Neuronal stem cell (in vitro differentiated cells): ENCODE measurements at regions not wholly inside any gene's neighbourhood (a gene's known extent, or its start where the extent isn't known, plus 50 kb on each side); places are given as distances from the start of the nearest gene placed in this dataset.

Source experiments
- DNase-seq: peaks from one replicate; pipeline ENCODE4 v3.0.0-alpha.2; 2013; ENCODE audit warnings: low spot score
- H2AFZ ChIP-seq: one replicate; pipeline ENCODE4 v1.6.1; 2013; ENCODE audit warnings: mild to moderate bottlenecking, low read length, inconsistent platforms
- H2AK5ac ChIP-seq: 2 replicates; pipeline ENCODE4 v1.6.1; 2013; ENCODE audit warnings: low read depth, mild to moderate bottlenecking, inconsistent platforms, low read length, moderate library complexity, mixed read lengths
- H2BK120ac ChIP-seq: 2 replicates; pipeline ENCODE4 v1.6.1; 2013; ENCODE audit warnings: low read depth, mild to moderate bottlenecking, inconsistent platforms, low read length, moderate library complexity, mixed read lengths
- H2BK12ac ChIP-seq: one replicate; pipeline ENCODE4 v1.6.1; 2013; ENCODE audit warnings: low read length, inconsistent platforms
- H2BK15ac ChIP-seq: 2 replicates; pipeline ENCODE4 v1.6.1; 2013; ENCODE audit warnings: mild to moderate bottlenecking, low read length, inconsistent platforms, mixed read lengths
- H2BK5ac ChIP-seq: one replicate; pipeline ENCODE4 v1.6.1; 2013; ENCODE audit warnings: inconsistent platforms, mild to moderate bottlenecking, low read length, moderate library complexity
- H3K14ac ChIP-seq: one replicate; pipeline ENCODE4 v1.6.1; 2013; ENCODE audit warnings: low read length, inconsistent platforms
- H3K18ac ChIP-seq: 2 replicates; pipeline ENCODE4 v1.6.1; 2013; ENCODE audit warnings: low read length, inconsistent platforms
- H3K23ac ChIP-seq: 2 replicates; pipeline ENCODE4 v1.6.1; 2013; ENCODE audit warnings: low read depth, mild to moderate bottlenecking, mixed read lengths, low read length, inconsistent platforms; ENCODE audit not compliant: poor library complexity
- H3K27ac ChIP-seq: replicated peaks from 3 replicates; pipeline ENCODE4 v1.5.1; 2013; ENCODE audit warnings: low read length, inconsistent platforms
- H3K27me3 ChIP-seq, 3 experiments: 2 replicates each; pipeline ENCODE4 v1.6.1; 2013; ENCODE audit warnings: low read length in 3 of 3, mild to moderate bottlenecking in 2 of 3, inconsistent platforms in 1 of 3, low read depth in 1 of 3, mixed read lengths in 1 of 3, moderate library complexity in 1 of 3; ENCODE audit not compliant: control insufficient read depth in 3 of 3, insufficient read depth in 3 of 3
- H3K36me3 ChIP-seq, 2 donors: replicated peaks in 1 of 2; 2 replicates each; pipeline ENCODE4 v1.6.1; 2013; ENCODE audit warnings: low read length in 2 of 2; ENCODE audit not compliant: control insufficient read depth in 2 of 2, insufficient read depth in 2 of 2
- H3K4ac ChIP-seq: 2 replicates; pipeline ENCODE4 v1.6.1; 2013; ENCODE audit warnings: inconsistent platforms, mild to moderate bottlenecking, low read length, moderate library complexity
- H3K4me1 ChIP-seq, 2 donors: 1 replicate in 1 of 2; 2 replicates in 1 of 2; pipeline ENCODE4 v1.6.1; 2013; ENCODE audit warnings: low read length in 2 of 2, low read depth in 1 of 2; ENCODE audit not compliant: control insufficient read depth in 2 of 2, insufficient read depth in 1 of 2
- H3K4me2 ChIP-seq: one replicate; pipeline ENCODE4 v1.6.1; 2013; ENCODE audit warnings: mild to moderate bottlenecking, low read length, inconsistent platforms; ENCODE audit not compliant: insufficient read depth, poor library complexity, severe bottlenecking
- H3K4me3 ChIP-seq, 2 donors: 2 replicates each; pipeline ENCODE4 v1.5.1; 2013; ENCODE audit warnings: low read length in 2 of 2, mild to moderate bottlenecking in 2 of 2, inconsistent platforms in 1 of 2, moderate library complexity in 1 of 2
- H3K79me1 ChIP-seq: one replicate; pipeline ENCODE4 v1.6.1; 2013; ENCODE audit warnings: low read depth, mild to moderate bottlenecking, inconsistent platforms, low read length, moderate library complexity
- H3K9ac ChIP-seq: one replicate; pipeline ENCODE4 v1.6.1; 2013; ENCODE audit warnings: mild to moderate bottlenecking, low read depth, low read length, inconsistent platforms; ENCODE audit not compliant: poor library complexity
- H3K9me3 ChIP-seq, 2 donors: replicated peaks in 1 of 2; 2 replicates each; pipeline versions ENCODE3 to v1.6.1; 2013; ENCODE audit warnings: low read length in 2 of 2, mild to moderate bottlenecking in 2 of 2, inconsistent platforms in 1 of 2, low read depth in 1 of 2, mixed read lengths in 1 of 2, moderate library complexity in 1 of 2; ENCODE audit not compliant: control insufficient read depth in 2 of 2, insufficient read depth in 1 of 2
- H4K8ac ChIP-seq: one replicate; pipeline ENCODE4 v1.6.1; 2013; ENCODE audit warnings: low read depth, mild to moderate bottlenecking, inconsistent platforms, low read length, moderate library complexity
- H4K91ac ChIP-seq: one replicate; pipeline ENCODE4 v1.6.1; 2013; ENCODE audit warnings: low read length, low read depth, mild to moderate bottlenecking, inconsistent platforms; ENCODE audit not compliant: poor library complexity
- WGBS, 2 donors: extraction: QIAGEN DNeasy Blood & Tissue Kit; methylation state at CpG; one replicate each; pipeline ENCODE4 v1.1.7; 2013; ENCODE audit warnings: missing lambda C conversion rate in 2 of 2, mixed read lengths in 1 of 2; ENCODE audit not compliant: insufficient read length in 2 of 2, insufficient replicate concordance in 1 of 2; ENCODE audit errors: extremely low coverage in 2 of 2; 5-methylcytosine and 5-hydroxymethylcytosine counted together

DNA sequence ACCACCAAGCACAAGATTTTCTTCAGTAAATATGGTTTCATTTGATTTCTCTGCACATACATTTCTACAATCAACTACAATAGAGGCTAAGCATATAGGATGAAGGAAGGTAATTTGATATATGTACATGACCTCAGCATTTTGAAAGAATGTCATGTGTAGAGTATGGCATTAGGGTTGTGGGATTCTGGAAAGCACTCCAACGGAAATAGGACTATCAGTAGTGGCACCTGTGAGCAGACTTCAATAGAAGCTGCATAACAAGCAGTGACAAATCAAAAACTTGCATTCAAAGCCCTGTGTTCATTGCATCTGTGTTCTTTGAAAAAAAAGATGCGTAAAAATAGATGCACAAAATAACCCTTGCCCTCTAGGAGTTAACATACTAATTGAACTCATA lies 57.5 kb upstream of the EYA4 start:
- no peak overlapping the region for H2AK5ac ChIP-seq
- no peak overlapping the region for H3K4me3 ChIP-seq

DNA sequence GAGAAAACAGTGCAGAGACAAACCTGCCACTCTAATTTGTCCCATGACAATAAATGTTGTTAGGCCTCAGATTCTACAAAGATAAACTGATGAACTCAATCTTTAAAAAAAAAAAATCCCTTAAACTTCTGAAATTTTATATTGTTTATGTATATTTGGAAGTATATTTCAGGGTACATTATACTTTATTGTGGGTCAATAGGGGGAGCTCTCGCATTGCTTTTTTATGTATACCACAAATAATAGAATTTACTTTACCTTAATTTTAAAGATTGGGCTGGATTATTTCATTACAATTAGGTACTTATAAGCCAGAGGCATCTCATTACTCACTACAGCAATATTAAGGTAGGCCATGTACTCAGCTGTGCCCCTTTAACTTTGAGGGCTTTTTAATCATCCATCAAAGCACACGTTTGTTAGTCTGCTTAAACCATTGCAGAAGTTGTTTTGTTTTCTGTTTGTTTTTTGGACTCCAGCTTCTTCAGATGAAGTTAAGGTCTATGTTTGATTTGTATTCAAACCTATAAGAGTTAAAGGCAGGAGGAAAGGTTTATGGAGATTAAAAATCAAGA lies 56.3 kb upstream of the EYA4 start:
- WGBS, 2 donors: no CpG with 5 or more reads among the region's 2 CpGs
- no peak overlapping the region for H2BK5ac ChIP-seq
- H3K14ac ChIP-seq: no peak overlapping the region
- no peak overlapping the region for H2AK5ac ChIP-seq
- H4K8ac ChIP-seq: no peak overlapping the region
- H3K23ac ChIP-seq: no peak overlapping the region
- H3K18ac ChIP-seq: no peak overlapping the region
- H2BK15ac ChIP-seq: no peak overlapping the region
- no peaks in the 10 kb centered on the region for H3K36me3 ChIP-seq
- H3K4me3 ChIP-seq: no peak overlapping the region
- no peak overlapping the region for H3K27ac ChIP-seq
- no peaks in the 10 kb centered on the region for H3K79me1 ChIP-seq
- no peaks in the 10 kb centered on the region for H3K9me3 ChIP-seq
- no peak overlapping the region for H2BK120ac ChIP-seq
- no peak overlapping the region for H2AFZ ChIP-seq
- no peaks in the 10 kb centered on the region for H3K27me3 ChIP-seq
- no peak overlapping the region for H4K91ac ChIP-seq
- no peak overlapping the region for H2BK12ac ChIP-seq
- DNase-seq: no peak
- H3K9ac ChIP-seq: no peak overlapping the region
- H3K4me1 ChIP-seq: no peaks in the 10 kb centered on the region
- no peak overlapping the region for H3K4me2 ChIP-seq
- no peak overlapping the region for H3K4ac ChIP-seq

More for the DNA sequence above, 57.5 kb upstream of the EYA4 start:
- Histone ChIP-seq H3K27ac (no peak overlapping the region), H3K18ac (no peak overlapping the region), H2BK12ac (no peak overlapping the region), H3K27me3 (no peaks in the 10 kb centered on the region), H2BK120ac (no peak overlapping the region), H3K4me2 (no peak overlapping the region), H3K79me1 (no peaks in the 10 kb centered on the region), H4K91ac (no peak overlapping the region), H3K9ac (no peak overlapping the region), H2BK5ac (no peak overlapping the region), H3K23ac (no peak overlapping the region), H3K4me1 (no peaks in the 10 kb centered on the region), H2BK15ac (no peak overlapping the region), H3K36me3 (no peaks in the 10 kb centered on the region), H4K8ac (no peak overlapping the region), H3K4ac (no peak overlapping the region), H3K9me3 (no peaks in the 10 kb centered on the region), H3K14ac (no peak overlapping the region), H2AFZ (no peak overlapping the region)
- DNase-seq: no peak
- WGBS, 2 donors: no CpG with 5 or more reads among the region's 2 CpGs

- Histone ChIP-seq H2AFZ (no peak overlapping the region), H2BK120ac (no peak overlapping the region), H3K4ac (no peak overlapping the region), H2BK12ac (no peak overlapping the region), H3K79me1 (no peaks in the 10 kb centered on the region), H3K23ac (no peak overlapping the region), H4K91ac (no peak overlapping the region), H3K18ac (no peak overlapping the region), H3K9me3 (no peaks in the 10 kb centered on the region), H4K8ac (no peak overlapping the region), H2AK5ac (no peak overlapping the region), H3K4me2 (no peak overlapping the region), H3K27me3 (no peaks in the 10 kb centered on the region), H3K9ac (no peak overlapping the region), H3K36me3 (no peaks in the 10 kb centered on the region), H3K4me1 (peaks cover 0 to under 1% of the 10 kb centered on the region in 2 donors), H3K4me3 (no peak overlapping the region), H3K14ac (no peak overlapping the region), H3K27ac (no peak overlapping the region), H2BK5ac (no peak overlapping the region), H2BK15ac (no peak overlapping the region)
- no peak for DNase-seq
- no CpG with 5 or more reads among the region's 4 CpGs for WGBS, 2 donors
Observed at GRCh38 chr6:133185731-133186130, 55.4 kb upstream of the EYA4 start.

DNA sequence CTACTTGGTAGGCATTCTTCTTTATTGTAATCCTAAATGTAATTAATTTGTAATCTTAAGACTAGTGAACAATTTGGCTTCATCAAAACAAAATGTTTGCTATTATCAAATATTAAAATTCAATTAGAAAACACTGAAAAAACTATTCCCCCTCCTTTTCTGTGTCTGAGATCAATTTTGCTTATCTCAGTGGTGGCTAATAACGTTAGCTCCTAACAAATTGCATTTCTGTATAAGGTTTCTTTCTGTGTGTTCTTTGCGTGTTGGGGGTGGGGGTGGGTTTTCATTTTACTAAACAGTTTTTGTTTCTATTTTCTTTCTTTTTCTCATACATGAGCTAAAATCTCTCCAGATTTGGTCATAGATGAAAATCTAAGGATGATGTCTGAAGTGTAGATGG lies 54.0 kb upstream of the EYA4 start:
- H3K23ac ChIP-seq: no peak overlapping the region
- no peaks in the 10 kb centered on the region for H3K9me3 ChIP-seq
- no peak overlapping the region for H3K4me2 ChIP-seq
- no peak overlapping the region for H3K9ac ChIP-seq
- no peaks in the 10 kb centered on the region for H3K36me3 ChIP-seq
- no peak overlapping the region for H2BK12ac ChIP-seq
- H4K8ac ChIP-seq: no peak overlapping the region
- no peak overlapping the region for H3K18ac ChIP-seq
- H2BK120ac ChIP-seq: no peak overlapping the region
- no peak overlapping the region for H2BK5ac ChIP-seq
- no peak overlapping the region for H4K91ac ChIP-seq
- H3K27ac ChIP-seq: no peak overlapping the region
- no peak overlapping the region for H2AFZ ChIP-seq
- no peak overlapping the region for H2BK15ac ChIP-seq
- no peak overlapping the region for H3K14ac ChIP-seq
- no peaks in the 10 kb centered on the region for H3K79me1 ChIP-seq
- H3K4ac ChIP-seq: no peak overlapping the region
- H3K4me1 ChIP-seq: peaks cover 0 to 3% of the 10 kb centered on the region in 2 donors
- no peak overlapping the region for H3K4me3 ChIP-seq
- no CpG with 5 or more reads among the region's 2 CpGs for WGBS, 2 donors
- no peaks in the 10 kb centered on the region for H3K27me3 ChIP-seq
- H2AK5ac ChIP-seq: no peak overlapping the region
- DNase-seq: no peak
